GM18519 (cell line): ENCODE measurements at regions not wholly inside any gene's neighbourhood (a gene's known extent, or its start where the extent isn't known, plus 50 kb on each side); places are given as distances from the start of the nearest gene placed in this dataset.
"Not testable (repeated sequence)": the region's sequence is repeated elsewhere in the genome, so short reads cannot be mapped to it uniquely, and the experiment has no call there.

Source experiments
- ATAC-seq: cut with Tn5 transposase; IDR thresholded peaks from one replicate; pipeline ENCODE4 v1.9.1; 2021; ENCODE audit warnings: mild to moderate bottlenecking, moderate library complexity; ENCODE audit not compliant: unreplicated experiment, low FRiP score

DNA sequence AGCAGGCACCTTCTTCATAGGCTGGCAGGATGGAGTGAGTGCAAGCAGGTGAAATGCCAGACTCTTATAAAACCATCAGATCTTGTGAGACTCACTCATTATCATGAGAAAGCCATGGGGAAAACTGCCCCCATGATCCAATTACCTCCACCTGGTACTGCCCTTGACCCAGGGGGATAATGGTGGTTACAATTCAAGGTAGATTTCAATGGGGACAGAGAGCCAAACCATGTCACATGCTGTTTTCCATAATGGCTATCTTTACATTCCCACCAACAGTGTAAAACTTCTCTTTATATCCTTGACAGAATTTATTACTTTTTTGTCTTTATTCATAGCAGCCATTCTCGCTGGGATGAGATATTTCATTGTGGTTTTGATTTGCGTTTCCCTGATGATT, 663.0 kb upstream of the AGA start:
- no peak for ATAC-seq

DNA sequence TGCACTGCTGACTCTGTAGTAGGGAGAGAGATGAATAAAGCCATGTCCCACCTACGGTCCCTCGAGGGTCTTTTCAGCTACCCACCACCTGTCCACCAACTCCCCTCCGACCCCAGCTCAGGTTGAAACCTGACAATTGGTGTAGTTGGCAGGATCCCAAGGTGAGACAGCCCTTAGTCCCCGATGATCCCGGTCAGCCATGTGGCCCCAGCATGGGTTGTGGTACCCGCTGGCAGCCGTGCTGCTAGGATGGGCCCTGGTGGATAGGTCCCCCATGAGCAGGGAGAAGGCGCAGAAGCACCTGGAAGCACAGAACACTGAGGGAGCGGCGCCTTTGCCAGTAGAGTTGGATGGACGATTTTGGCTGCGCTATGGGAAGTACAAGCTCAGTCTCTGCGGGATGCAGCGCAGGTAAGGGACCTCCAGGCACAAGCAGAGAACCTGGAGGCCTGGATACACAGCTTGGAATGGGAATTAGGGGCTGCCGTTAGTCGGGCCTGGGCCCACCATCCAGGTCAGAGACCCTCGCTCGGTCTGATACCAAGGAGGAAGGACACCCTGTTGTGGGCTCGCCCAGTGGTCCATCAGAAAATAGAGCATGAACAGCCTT, 694.6 kb upstream of the AGA start:
- ATAC-seq = no peak

DNA sequence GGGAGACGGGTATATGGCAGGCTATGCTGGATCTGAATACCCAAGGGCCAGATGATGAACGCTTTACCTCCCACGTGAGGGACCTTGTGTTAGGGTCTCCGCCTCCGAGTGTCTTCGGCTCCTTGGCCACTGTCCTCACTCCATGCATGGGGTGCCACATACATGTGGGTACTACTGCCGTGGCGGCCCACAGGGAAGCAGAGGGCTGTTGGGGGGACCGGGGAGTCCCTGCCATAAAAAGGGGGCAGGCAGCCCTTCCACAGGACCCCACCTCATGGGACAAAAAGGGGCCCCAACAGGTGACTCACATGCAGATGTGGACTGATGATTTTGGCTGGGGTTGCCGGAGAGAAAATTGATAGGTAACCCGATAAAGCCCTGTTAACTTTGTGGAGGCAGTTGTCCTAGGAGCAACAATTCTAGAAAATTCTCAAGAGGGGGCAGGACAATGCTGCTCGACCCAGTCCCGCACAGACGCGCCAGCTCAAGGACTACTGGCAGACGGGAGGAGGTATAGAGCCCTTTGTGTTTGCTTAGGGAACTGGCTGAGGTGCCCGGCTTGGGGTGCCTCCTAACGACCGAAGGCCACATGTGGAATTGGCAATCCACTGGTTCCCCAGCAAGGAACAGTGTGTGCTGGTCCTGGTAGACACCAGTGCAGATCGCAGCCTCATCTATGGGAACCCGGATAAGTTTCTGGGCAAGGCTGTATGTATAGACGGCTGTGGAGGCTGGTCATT, 695.7 kb upstream of the AGA start:
- ATAC-seq = no peak

DNA sequence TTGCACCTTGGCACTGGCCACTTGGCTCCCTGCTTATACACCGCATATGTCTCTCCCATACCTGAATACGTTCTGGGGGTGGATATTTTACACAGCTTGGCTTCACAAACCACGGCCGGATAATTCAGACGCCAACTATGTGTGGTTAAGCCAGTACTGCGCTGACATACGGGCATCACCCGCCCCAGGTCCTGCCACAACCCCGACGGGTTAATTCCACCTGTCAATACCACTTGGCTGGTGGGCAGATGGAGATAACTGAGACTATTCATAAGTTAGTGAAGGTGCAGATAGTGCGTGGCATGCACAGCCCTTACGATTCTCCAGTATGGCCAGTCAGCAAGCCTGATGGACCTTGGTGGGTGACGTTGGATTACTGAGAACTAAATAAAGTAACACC, 696.3 kb upstream of the AGA start:
- no peak for ATAC-seq

DNA sequence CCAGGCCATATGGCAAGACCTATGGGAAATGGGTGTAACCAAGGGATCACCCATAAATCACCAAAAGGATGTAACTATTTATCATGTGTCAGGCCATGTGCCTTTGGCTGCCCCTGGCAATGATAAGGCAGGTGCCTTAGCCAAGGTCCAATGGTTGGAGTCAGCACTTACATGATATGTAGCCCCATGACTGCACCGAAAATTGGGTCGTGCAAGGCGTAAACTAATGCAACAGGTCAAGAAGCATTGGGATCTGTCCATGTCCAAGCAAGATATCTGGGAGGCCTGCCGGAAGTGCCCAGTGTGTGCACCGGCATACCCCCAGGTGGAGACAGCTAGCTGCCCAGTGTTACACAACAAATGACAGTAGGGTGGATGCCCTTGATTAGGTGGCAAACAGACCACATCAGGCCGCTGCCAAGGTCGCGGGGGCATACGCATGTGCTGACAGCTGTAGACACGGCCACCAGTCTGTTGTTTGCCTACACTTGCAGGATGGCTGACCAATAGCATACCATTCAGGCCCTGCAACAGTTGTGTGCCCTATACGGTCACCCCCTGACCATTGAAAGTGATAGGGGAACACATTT, 698.2 kb upstream of the AGA start:
- ATAC-seq = no peak

DNA sequence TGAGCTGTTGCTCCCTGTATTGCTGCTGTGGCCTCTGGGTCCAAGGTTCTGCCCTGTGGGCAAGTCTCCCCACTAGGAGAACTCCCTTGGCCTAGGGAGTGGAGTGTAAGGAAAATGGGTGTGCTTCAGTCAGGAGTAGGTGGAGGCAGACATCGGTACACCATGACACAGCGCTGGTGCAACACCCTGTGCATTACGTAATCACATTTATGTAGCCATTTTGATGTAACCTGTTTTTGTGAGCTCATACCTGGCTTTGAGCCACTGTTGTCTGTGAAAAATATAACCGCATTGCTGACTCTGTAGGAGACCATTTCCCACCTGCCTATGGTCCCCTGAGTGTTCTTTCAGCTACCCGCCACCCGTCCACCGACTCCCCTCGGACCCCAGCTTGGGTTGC, 700.5 kb upstream of the AGA start:
- no peak for ATAC-seq

DNA sequence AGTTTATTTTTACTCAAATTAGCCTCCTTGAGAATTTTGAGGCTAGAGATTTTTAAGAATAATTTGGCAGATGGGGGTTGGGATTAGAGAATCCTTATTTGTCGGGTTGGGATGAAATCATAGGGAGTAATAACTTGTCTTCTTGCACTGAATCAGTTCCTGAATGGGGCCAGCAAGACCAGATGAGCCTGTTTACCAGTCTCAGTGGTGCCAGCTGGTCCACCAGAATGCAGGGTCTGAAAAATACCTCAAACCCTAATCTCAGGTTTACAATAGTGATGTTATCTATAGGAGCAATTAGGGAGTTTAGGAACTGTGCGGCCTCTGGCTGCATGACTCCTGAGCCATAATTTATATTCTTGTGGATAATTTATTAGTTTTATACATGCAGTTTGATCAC, 705.9 kb upstream of the AGA start:
- ATAC-seq = no peak

DNA sequence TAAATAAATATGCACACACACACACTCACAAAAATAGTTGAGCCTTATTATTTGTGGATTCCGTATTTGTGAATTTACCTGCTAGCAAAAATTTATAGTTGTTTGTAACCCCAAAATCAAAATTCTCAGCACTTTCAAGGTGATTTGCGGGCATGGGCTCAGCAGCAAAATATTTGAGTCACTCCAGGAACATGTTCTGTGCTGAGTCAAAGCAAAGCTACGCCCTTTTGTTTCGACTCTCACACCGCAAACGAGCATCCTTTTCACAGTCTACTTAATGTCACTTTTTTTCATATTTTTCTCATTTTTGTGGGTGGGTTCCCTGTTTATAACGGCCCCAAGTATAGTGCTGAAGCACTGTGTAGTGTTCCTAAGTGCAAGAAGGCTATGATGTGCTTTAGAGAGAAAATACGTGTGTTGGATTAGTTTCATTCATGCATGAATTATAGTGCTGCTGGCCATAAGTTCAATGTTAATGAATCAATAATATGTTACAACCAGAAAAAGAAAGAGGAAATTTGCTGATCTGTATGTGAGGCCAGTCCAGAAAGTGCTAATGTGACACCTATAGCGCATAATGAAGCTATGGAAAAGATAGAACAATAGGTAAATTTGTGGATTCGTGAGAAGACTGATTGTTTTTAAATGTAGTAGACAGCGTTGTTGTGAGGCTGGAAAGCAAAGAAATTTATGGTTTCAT, 723.2 kb upstream of the AGA start:
- ATAC-seq = no peak

DNA sequence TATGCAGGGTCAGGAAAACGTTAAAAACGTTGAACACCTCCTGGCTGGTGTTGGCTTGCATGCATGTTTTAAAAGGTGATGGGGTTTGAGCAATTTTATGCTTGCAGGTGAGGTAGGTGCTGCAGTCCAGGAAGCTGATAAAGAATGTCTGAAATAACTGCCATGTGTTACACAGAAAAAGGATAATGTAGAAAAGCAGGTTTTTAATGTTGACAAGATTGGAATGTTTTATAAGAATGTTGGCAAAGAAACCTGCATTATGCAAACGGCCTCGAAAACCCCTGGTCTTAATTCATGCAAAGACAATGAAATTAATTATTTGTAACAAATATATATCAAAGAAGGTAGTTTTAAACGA, 723.7 kb upstream of the AGA start:
- ATAC-seq = no peak

DNA sequence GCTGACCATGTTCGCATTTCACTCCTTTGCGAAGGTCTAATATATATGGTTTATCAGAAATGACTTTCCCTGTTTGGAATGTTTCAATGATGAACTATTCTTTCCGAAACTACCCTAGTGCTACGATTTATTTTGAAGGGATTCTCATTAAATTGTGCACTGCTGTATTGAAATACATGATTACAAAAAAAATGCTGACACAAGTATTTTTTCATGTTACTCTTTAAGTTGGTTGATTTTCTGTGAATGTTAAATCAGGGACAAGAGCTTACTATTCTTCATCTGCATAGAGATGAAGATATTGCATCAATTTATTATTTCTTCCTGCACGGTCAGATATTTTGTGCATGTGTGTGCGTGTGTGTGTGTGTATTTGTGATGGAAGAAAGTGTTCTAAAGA, 731.5 kb upstream of the AGA start:
- ATAC-seq = no peak

DNA sequence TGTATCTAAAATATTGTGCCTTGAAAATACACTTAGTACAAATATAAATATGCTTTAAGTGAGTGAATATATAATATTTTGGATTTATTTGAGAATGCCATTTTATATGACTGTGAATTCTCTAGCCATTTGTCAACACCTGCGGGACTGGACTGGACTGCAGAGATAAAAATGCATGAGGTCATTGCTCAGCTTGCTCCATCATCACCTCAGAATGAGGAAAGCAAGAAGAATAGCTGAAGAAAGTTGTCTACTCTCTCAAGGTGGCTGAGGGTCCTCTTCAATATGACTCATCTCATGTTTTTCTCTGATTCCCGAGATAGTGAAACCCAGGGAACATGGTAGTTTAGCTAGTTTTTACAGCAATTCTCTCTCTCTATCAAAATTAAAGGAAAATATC, 732.5 kb upstream of the AGA start:
- no peak for ATAC-seq

DNA sequence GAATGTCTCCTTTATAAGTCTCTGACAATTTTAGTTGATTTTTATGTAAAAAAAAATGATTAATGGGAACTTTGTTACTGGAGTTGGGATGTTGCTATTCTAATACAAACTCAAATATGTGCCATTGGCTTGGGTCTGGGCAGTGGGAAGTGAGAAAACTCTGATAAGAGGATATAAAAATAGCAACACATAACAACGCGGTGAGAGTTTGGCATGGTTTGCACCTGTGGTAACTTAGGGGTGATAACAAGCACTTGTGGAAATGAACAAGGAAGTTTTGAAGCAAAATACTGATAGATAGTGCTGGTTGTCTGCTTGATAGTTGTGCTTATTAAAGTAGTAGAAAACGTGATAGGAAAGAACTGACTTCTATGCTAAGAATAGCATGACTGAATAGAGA, 743.3 kb upstream of the AGA start:
- ATAC-seq = no peak

DNA sequence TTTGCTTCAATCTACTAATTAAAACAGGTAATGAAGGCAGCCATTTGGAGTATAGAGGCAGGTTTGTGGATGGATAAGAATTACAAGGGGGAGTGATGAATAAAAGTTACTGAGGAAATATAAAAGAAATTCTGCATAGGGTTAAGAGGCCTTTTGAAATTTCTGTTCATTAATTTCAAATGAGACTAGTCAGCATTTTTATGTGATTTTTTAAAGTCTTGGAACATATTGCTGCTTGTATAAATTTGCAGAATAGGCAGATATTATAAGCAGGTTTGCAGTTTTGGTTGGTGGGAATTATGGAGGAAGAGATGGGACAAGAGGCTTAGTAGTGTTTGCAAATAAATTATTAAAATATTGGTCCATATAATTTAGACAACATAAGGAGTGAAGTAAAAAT, 750.4 kb upstream of the AGA start:
- no peak for ATAC-seq

DNA sequence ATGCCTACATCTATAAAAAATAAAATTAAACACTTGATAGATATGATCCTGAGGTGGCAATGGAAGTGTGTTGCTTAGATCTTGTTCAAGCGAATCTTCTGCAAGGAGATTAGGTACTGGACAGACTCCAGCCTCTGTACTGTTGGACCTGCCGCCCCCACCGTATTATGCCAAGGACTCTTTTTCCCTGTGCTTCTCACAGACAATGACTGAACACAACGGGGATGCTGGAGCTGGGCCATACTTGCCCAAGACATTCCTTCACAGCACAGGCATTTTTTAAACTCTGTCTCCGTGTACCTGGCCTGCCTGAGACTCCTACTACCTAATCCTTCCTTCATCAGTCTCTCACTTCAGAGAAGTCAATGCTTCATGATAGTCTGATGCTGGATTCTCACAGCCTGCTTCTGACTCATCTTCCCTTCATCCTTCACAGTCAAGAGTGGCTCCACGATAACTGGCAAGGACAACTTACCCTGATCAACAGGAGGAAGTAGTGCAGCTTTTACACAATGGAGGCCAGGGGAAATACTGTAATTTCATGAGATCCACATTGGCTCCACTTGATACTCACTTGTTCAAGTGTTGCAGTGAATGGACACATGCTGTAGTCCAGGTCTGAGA, 754.6 kb upstream of the AGA start:
- no peak for ATAC-seq

DNA sequence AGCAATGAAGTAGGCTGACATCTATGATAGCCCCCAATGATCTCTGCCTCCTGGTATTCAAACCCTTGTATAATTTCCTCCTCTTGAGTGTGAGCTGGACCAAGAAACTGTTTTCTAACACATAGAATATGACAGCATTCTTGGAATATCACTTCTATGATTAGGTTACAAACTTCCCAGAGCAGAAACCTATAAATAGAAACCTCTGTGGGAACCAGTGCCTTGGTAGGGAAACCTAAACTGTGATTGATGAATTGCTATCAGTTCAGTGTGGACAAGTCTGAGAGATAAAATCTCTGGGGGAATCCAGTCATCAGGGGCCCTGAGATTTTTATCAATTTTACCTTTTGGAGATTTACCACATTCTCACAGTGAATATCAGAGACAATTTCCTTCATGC, 756.5 kb upstream of the AGA start:
- no peak for ATAC-seq

DNA sequence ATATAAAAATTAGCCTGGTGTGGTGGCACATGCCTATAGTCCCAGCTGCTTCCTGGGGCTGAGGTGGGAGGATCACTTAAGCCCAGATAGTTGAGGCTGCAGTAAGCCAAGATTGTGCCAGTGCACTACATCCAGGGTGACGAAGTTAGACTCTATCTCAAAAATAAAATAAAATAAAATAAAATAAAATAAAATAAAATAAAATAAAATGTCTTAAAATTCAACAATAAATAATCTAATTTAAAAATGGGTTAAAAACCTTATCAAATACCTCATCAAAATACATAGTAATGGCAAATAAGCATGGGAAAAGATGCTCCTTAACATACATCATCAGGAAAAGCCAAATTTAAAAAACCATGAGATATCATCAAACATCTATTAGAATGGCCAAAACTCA, 760.2 kb upstream of the AGA start:
- no peak for ATAC-seq

DNA sequence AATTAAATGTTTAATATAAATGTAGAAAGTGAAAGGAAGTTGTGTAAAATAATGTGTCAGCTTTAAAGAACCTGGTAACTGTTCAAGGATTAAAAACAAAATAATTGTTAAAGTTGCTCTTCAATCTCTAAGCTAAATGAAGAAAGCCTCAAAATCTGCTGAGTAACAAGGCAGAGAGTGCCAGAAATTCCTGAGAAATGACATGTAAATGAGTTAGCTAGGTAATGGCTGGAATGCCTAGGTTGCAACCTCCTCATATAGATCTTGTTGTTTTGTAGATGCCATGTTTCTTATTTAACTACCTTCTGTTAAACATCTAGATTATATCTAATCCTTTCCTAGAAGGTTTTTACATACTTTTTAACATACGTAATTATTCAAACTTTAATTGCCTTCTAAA, 763.6 kb upstream of the AGA start:
- no peak for ATAC-seq

DNA sequence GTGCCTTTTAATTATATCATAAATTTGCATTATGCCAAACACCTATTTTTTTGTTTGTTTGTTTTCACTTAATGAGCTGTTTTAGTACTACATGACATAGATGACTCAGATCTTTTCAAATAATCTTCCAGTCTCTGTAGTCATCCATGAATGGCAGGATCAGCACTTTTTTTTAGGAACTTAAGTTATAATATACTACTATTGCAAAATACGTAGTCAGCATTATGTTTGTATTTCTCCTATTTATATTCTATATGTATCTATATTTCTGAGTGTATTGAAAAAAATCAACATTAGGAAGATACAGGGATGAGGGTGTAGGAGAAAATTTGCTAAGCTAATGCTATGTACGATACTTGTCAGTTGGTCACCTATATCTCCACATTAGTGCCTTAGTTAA, 773.1 kb upstream of the AGA start:
- no peak for ATAC-seq

DNA sequence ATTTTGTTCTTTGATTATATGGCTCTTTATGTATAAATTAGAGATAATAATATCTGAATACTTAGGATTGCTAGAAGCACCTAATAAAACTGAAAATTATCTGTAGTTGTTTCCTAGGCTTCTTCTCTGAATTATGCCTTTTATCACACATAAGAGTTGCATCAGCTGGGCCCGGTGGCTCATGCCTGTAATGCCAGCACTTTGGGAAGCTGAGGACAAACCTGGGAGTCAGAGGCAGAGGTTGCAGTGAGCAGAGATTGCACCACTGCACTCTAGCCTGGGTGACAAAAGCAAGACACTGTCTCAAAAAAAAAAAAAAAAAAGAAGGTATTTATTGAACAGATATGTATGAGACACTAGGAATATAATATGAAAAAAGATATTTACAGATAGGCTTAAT, 773.5 kb upstream of the AGA start:
- no peak for ATAC-seq

DNA sequence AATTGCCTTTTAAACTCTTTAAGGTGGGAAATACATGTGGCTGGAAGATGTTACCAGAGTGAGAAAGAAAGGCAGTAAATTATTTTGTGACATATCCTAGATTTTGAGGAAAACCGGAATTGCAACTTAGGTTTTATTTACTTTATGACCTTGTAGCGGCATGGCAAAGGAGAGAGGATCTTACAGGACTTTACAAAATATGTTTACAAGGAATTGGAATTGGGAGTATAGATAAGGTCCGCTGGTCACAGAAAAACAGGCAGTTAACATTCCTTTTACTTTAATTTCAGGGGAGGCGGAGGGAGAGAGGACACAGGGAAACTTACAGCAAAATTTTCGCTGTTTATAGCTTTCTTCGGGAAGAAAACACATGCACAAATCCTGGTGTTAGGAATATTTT, 784.2 kb upstream of the AGA start:
- ATAC-seq = not testable (repeated sequence)

DNA sequence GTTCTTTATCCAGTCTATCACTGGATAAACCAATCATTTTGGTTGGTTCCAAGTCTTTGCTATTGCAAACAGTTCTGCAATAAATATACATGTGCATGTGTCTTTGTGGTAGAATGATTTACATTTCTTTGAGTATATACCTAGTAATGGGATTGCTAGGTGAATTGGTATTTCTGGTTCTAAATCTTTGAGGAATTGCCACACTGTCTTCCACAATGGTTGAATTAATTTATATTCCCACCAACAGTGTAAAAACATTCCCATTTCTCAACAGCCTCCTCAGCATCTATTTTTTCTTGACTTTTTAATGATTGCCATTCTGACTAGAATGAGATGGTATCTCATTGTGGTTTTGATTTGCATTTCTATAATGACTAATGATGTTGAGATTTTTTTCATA, 791.7 kb upstream of the AGA start:
- no peak for ATAC-seq
